HG03571 (cell line): ENCODE measurements at regions not wholly inside any gene's neighbourhood (a gene's known extent, or its start where the extent isn't known, plus 50 kb on each side); places are given as distances from the start of the nearest gene placed in this dataset.

Experiments used
- ATAC-seq: cut with Tn5 transposase; IDR thresholded peaks from one replicate; pipeline ENCODE4 v1.9.1; 2021; ENCODE audit not compliant: unreplicated experiment

DNA sequence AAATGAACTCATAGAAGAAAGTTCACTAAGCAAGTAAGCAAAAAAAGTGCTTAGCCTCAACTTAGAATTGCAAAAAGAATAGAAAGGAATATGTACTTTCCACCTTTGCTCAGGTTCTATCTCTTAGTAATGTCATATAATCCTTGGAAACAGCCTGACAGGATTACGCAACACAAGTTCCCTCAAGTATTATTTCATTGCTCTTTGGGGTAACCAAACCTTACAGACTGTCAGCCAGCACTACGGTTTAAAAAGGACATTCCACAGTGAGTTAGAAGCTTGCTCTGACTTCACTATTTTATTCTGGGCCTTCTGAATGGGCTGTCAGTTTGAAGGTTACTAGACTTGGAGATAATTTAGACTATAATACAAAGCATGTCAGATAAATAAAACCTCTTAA, 264.0 kb downstream of the ATXN7L3B start:
- no peak for ATAC-seq

DNA sequence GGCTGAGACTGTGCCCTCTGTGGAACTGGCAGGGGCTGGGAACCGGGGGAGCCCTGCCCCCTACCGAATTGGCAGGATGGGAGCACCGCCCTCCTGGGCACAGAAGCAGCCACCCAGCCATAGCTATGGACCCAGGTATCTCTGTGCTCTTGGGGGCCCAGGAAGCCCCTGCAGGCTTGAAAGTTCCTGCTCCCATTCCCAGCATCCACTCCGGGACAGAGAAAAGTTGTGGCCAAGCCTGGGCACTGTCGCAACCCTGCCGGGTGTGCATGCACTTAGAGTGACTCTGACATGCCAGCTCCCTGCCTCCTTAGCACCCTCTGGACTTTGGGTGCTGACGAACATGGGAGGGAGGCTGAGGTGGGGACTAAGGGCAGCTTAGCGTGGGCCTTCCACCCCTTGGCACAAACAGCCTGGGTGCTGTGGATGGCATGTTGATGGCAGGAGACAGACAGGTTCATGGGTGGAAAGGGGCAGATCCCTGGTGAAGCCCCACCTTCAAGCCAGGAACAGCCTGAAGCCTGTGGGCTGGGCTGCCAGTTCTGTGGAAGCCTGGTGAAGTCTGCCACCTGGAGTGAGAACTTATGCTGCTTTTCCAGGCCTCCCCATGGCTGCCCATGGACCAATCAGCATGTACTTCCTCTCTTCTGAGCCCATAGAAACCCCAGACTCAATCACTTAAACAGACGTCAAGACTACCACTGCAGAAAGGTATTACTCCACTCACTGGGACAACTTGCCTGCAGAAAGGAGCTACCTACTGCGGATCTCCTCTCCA, 279.0 kb downstream of the ATXN7L3B start:
- ATAC-seq: no peak

DNA sequence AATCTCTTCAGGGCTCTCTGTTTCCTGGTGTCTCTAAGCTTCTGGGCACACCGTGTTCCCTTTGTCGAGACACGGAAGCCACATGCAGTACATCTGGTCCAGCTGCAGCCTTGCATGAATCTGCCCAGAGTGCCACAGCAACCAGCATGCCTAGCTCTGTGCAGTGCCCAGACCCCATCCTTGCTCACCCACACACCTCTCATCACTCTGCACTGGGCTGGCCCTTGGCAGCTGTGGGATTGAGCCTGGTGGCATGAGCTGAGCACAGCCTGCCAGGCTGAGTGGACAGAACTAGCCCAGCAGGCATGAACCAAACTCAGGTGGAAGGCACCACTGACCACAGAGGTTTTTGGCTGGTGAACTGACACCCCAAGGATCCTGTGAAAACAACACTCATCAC, 279.9 kb downstream of the ATXN7L3B start:
- no peak for ATAC-seq

DNA sequence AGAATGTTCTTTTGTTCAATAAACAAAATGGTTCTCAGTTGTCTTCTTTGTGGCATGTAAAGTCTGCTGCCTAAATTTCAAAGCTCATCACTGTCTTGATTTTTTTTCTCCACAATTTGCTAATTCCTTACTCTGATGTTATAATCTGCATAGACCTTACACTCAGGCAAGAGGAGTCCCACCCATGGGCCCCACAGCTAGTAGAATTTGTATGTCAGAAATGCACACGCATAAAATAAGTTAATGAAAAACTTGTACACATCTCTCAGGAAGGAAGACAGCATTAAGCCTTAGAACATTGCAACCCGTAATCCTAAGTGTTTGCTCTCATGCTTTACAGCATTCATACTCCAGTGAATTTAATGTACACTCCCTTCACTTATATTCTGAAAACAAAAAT, 280.8 kb downstream of the ATXN7L3B start:
- ATAC-seq: no peak

DNA sequence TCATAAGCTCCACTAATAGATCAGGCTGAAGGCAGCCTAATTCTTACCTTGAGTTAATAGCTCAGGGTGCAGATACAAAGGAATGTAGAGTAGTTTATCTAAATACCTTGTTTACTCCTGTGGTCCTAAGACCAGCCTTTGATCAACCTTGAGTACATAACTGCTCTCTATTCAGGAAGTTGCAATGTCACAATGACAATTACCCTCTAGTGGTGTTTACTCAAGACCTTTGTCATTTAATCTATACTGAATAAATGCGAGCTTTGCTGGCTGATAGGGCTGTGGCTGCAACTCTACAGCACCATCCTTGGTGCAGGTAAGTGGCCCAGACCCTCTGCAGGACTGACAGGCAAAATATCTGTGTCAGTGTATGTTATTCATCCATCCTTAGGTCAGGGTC, 282.7 kb downstream of the ATXN7L3B start:
- ATAC-seq: no peak

DNA sequence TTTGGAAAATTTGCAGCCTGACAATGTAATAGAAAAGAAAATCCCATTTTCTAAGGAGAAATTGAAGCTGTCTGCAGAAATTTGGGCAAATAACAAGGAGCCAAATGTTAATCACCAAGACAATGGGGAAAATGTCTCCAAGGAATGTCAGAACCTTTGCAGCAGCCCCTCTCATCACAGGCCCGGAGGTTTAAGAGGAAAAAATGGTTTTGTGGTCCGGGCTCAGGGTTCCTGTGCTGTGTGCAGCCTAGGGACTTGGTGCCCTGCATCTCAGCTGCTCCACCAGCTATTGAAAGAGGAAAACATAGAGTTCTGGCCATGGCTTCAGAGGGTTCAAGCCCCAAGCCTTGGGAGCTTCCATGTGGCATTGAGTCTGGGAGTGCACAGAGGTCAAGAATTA, 298.9 kb downstream of the ATXN7L3B start:
- no peak for ATAC-seq

DNA sequence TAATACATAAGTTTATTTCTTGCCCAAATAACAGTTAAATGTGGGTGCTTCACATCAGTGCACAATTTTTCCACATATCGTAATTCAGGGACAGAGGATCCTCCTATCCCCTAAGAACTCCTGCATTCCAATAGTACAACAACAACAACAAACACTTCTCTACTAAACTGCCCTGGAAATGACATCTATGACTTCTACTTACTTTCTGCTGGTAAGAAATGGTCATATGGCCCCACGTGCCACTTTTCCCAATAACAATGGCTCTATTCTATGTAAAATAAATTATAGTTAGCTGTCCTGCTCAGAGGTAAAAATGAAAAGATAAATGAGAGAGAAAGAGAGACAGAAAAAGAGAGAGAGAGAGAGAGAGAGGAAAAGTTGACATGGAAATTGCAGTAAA, 308.5 kb downstream of the ATXN7L3B start:
- no peak for ATAC-seq

DNA sequence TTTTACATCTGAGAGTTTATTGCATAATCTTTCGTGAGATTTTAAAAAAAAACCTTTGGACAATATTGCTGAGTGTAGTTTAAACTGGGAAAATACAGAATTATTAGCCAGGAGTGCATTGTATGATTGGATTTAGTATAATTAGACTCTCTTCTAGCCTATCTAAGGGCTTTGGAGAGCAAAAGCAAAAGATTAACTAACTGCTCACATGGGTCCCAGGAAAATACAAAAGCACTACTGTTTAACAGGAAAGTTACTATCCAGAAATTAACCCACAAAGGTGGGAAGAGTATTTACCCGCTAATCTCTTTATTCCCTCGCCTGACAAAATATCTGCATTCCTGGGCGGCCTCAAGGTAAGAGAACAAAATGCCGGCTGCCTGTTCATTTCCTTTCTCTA, 309.5 kb downstream of the ATXN7L3B start:
- ATAC-seq: no peak

DNA sequence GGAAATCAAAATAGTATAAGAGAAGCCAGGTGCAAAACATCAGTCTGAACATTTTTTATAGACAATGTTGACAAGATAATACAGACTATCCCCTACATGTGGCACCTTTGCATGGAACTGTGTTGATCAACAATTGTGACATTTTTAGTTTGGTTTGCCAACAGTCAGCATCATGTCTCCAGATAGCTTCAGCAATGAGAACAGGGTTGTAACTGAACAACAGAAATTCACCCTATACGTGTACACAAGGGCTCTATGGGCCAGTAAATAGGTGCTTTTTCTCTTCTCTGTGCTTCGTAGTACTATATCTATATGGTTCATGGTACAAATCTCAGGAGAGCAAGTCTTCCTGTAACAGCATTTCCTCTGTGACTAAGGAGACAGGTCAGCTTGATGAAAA, 310.4 kb downstream of the ATXN7L3B start:
- ATAC-seq: no peak

DNA sequence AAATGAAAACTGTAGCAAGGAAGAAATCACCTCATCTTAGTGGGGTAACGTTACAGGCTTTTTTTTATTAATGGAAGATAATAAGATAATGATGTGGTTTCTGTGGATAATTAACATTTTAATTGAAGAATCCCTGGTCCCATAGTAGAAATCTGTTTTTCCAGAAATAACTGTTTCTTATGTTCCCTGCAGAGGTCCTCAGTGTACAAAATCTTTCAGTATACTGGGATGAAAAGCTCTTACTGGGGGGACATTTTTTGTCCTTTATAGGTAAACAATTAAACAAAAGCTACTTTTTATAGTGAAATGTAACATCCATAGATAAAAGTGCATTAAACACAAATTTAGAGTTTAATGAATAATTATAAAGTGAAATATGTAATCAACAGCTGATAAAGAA, 312.2 kb downstream of the ATXN7L3B start:
- no peak for ATAC-seq

DNA sequence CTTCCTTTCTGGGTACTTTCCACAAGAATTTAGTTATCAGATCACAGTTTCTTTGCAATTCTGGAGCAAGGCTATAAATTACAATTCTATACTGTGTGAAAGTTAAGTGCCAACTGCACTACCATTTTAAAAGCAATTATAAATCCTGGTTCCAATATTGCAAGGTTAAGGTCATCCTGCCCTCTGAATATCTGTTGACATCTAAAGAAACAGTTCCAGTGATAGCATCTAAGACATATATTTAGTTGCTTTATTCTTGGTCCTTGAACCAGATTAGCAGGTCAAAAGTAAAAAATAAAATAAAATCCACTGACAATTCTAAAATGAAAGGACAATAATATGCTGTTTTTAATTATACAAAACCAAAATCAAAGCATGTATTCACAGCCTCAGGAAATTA, 334.2 kb downstream of the ATXN7L3B start:
- ATAC-seq: no peak

DNA sequence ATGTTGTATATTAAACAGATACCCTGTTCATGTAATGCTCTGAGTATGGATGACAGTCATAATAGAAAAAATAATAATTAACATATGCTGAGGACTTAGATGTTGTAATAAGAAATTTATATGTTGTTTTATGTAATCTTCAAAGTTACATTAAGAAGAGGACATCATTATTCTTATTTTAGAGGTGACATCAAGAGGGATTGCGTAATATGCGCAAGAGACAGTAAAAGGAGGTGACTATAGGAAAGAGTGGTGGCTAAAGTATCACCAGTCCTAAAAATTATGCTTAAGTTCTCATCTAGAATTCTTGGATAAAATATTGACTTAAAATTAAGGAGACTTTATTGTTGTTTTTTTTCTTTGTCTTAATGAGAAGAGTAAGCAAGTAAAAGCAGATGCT, 323.9 kb downstream of the KCNC2 start:
- ATAC-seq: no peak

DNA sequence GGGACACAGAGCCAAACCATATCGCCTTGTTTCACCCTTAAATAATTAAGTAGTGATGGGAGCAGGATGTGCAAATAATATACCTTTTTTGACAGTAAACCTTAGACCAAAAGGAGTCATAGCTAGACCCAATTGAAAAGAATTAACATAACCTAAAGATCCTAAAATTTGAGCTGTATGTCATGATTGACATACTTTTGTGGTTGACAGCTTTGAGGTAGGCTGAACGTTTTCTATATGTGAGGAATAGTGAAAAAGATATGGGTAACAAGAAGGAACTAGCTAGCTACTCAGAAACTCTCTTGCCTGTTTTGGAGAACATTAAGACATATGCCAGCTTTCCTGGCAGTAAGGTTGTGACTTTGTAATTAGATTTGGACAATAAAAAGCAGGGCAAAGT, 320.6 kb downstream of the KCNC2 start:
- ATAC-seq: no peak

DNA sequence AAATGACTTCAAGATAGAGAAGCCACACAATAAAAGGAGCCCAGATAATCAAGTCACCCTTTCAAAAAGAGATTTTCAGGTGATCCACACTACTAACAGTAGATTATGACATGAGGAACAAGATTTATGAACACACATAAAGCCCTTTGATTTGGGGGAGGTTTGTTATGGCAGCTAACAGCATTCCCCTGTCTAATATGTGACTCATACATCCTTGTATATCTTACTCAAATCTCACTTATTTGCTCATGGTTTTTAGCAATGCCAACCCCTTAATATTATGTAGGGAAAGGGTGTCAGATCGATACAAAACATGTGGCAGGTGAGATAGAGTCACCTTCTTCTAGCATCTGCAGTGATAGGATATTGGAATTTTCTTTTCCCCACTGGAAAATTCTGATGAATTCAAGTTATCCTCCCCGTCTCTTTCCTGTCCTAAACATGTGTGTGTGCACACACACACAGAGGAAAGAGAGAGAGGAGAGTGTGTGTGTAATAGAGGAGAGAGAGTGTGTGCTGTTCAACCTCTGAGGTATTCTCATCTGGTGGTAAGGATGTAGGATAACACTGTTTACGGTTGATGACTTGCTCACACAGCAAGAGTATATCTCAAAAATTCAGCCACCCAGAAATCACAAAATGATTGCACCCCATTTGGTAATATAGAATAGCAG, 319.9 kb downstream of the KCNC2 start:
- peak; percentile 27 for ATAC-seq

DNA sequence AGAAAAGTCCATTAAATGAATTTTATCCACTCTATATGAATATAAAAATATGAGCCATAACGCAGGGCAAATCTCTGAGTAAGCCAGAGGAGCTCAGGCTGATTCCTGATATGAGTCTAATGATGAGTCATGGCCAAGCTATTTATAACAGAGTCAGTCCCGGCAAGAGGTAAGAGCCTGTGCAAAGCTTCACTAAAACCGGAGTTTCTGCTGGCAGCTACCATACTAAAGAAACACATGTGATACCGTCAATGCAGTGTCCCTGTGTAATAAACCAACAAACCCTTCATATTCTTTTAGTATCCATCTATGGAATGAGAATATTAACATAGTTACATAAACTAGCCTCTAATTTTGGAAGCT, 319.4 kb downstream of the KCNC2 start:
- ATAC-seq: peak; percentile 59

DNA sequence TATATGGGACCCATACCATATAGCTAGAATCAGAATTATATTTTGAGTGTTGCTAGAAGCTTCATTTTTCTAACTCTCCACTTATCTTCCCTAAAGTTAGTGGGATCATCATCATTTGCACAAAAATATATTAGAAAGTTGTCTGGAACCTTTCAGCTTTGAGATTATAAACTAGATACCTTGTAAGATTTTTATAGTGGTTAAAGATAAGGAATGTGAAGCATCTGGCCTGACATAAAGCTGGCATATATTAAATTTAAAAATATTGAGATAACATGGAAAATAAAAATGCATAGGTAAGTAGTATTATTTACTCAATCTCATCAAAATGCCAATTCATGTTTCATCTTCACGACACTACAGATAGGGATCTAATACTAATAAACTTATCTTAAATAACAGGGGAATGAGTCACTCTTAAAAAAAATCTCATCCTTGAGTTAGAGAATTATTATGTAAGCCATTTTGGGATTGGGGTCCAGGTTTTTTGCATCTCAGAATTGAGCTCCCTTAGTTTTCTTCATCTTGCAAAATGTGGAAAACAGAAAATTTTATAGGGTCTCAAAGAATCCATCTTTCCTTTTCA, 318.5 kb downstream of the KCNC2 start:
- no peak for ATAC-seq

DNA sequence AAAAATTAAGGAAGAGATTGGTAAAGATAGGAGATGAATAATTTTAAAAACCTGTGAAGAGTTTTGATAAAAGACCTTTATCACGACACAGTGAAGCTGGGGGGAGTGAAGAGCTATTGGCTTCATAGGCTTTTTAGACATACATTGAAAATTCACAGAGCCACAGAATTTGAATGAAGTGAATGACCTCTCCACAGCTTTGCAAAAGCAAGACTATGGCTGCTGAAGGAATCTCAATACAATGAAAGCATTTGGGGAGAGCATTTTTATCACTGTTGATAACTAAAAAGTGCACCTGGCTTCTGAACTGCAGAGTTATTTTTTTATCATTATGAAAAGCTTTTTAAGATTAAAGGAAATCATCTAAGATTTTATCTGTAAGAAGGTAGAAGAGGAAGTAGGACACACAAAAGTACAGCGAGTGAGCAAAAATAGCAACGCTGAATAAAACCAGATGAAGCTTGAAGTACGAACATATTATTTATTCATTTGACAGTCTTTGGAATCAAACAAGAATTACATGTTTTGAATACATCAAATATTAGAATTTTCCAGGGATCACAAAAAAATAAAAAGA, 317.5 kb downstream of the KCNC2 start:
- no peak for ATAC-seq

DNA sequence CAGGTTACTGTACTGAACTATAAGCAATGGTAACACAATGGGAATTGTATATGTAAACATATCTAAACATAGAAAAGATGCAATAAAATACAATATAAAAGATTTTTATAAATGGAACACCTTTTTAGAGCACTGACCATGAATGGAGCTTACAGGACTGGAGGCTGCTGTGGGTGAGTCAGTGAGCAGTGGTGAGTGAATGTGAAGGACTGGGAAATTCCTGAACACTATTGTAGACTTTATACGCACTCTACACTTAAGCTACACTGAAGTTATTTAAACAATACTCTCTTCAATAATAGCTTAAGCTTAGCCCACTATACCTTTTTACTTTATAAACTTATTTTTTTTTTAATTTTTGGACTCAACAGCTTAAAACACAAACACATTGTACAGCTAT, 313.5 kb downstream of the KCNC2 start:
- no peak for ATAC-seq

DNA sequence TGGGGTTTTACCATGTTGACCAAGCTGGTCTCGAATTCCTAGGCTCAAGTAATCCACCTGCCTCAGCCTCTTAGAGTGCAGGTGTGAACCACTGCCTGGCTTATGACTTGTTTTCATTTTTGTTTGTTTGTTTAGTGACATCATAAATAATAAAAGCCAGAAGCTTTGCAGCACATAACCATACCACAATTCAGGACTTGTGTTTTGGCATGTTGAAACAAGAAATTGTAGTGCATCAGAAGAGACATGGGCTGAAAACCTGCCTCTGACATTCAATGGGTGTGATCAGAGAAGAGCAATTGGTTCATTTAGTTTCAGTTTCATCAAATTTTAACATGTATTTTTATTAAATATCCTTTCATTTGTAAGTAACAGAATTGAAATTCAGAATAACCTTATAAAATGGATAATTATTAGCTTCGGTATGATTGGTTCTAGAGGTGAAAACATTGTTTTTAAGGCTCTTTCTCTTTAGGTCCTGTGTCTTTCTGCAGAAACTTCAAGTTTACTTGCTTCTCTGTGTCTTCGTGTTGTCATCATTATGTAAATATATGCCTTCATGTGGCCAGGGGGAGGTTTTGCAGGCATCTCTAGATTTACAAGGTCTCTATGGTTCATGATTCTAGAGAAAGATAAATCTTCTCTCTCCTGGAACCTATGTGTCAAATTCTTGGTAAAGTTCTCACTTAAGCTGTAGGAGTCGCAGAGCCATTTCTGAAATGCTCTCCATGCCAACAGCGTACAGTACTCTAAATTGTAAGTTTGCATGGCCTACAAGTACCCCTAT, 312.0 kb downstream of the KCNC2 start:
- no peak for ATAC-seq

DNA sequence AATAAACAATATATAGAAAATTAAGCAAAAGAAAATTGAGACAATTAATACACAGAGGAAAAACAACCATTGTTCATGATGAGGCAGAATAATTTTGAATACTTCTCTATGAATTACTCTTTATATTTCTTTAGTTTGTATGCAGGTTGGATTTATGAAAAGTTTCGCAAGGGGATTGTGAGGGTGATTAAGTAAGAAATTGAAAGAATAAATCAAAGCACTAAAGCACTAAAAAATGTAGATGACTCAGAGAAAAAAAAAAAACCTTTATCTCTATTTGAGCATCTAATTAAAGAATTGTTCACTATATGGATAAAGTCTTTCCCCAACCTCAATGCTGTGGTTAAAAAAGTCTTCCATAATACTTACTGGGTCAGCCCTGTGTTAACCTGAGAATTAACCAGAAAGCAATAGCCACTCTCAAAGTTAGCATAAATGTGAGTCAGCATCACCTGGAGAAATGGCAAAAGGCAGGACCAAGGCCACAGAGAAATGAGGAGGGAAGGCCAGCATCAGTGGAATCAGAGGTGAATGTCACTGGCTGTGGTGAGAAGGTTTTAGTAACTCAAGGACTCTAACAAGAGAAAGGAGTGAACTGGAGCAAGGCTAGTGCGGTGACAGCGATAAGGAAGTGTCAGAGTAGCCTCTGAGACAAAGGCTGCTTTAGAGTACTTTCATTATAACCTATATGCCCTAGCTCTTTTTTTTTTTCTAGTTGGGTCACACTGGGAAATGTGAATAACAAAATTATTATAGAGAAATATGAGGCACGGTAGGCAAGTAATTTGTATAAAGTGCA, 310.4 kb downstream of the KCNC2 start:
- ATAC-seq: no peak

DNA sequence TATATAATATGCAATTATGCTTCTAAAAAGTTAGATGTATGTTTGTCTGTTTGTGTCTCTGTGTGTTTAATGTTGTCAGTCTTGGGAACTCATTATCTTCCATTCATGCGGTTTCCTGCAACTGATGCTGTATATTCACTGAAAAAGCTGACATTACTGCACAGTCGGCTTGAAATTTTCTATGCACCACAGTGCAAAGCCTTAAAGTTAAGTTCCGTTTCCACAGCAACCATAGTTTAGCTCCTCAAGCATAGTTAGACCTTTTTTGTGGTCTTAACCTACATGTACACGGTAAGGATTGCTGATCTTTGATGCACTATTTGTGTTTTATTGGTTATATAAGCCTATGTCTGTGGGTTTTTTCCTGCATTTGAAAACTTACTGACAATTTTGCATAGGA, 309.4 kb downstream of the KCNC2 start:
- ATAC-seq: no peak
